ENCODE measurements at regions not wholly inside any gene's neighbourhood (a gene's known extent, or its start where the extent isn't known, plus 50 kb on each side); places are given as distances from the start of the nearest gene placed in this dataset.

DNA sequence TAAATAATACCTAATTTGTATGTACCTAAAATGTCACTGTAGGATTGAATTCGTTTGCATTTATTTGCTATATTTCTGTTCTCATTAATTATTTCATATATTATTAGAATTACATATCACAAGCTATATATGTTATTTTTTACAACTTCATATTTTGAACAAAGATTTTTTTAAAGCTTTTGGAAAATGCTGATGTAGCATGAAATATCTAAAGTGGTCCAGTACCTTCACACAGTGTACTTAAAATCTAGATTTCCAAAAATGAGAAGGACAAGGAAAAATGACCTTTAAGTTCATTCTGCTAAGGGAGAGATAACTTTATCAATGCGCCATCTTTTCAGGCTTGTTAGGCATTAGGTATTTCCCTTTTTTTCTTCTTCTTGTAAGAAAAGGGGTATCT lies 71.8 kb downstream of the LARP7 start:
- peak; percentile 67 for TF ChIP-seq MAFF (IDR thresholded peaks at IDR 0.05; ENCODE audit: low read length)
- TF ChIP-seq SIN3A (IDR thresholded peaks at IDR 0.05; ENCODE audit: borderline replicate concordance in 2 of 2, control insufficient read depth in 1 of 2, low read depth in 2 of 2, low read length in 2 of 2), result no peak
- no peak for TF ChIP-seq RBM14 (IDR thresholded peaks at IDR 0.05; ENCODE audit: borderline replicate concordance, insufficient read depth, low read depth, low read length)
- TF ChIP-seq MAFK (IDR thresholded peaks at IDR 0.05; ENCODE audit: low read length), result peak; percentile 68
- TF ChIP-seq EP400 (IDR thresholded peaks at IDR 0.05), result no peak
- no peak for TF ChIP-seq ARID2 (IDR thresholded peaks at IDR 0.05)
- TF ChIP-seq BMI1 (IDR thresholded peaks at IDR 0.05; ENCODE audit: low read length), result no peak
- no peak for TF ChIP-seq CBX5 (IDR thresholded peaks at IDR 0.05; ENCODE audit: borderline replicate concordance, low read depth)
- no peak for TF ChIP-seq NRF1 (conservative IDR thresholded peaks at IDR 0.05 in 1 of 2, IDR thresholded peaks at IDR 0.05 in 1 of 2)
- no peak for TF ChIP-seq HDAC1 (IDR thresholded peaks at IDR 0.05)
- TF ChIP-seq E2F1 (CRISPR knock-in tag; IDR thresholded peaks at IDR 0.05), result no peak
- TF ChIP-seq ZNF316 (IDR thresholded peaks at IDR 0.05), result peak; percentile 88
- peak; percentile 77 for TF ChIP-seq C11orf30 (IDR thresholded peaks at IDR 0.05; ENCODE audit: low read depth)
- TF ChIP-seq, protein P1, sequence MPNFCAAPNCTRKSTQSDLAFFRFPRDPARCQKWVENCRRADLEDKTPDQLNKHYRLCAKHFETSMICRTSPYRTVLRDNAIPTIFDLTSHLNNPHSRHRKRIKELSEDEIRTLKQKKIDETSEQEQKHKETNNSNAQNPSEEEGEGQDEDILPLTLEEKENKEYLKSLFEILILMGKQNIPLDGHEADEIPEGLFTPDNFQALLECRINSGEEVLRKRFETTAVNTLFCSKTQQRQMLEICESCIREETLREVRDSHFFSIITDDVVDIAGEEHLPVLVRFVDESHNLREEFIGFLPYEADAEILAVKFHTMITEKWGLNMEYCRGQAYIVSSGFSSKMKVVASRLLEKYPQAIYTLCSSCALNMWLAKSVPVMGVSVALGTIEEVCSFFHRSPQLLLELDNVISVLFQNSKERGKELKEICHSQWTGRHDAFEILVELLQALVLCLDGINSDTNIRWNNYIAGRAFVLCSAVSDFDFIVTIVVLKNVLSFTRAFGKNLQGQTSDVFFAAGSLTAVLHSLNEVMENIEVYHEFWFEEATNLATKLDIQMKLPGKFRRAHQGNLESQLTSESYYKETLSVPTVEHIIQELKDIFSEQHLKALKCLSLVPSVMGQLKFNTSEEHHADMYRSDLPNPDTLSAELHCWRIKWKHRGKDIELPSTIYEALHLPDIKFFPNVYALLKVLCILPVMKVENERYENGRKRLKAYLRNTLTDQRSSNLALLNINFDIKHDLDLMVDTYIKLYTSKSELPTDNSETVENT (CRISPR knock-in tag; IDR thresholded peaks at IDR 0.05), result no peak
- no peak for TF ChIP-seq FOSL1 (tag; conservative IDR thresholded peaks at IDR 0.05)
- TF ChIP-seq LCOR (CRISPR knock-in tag; IDR thresholded peaks at IDR 0.05), result no peak
- no peak for TF ChIP-seq ZFP30 (CRISPR knock-in tag; IDR thresholded peaks at IDR 0.05; ENCODE audit: borderline replicate concordance)
- TF ChIP-seq SIN3B (IDR thresholded peaks at IDR 0.05; ENCODE audit: low read depth), result no peak
- peak; percentile 59 for TF ChIP-seq MAFG (tag; conservative IDR thresholded peaks at IDR 0.05)
- no peak overlapping the region for H3K27ac ChIP-seq (ENCODE audit: extremely low read depth, low read depth, low read length)
- FAIRE-seq (no peak), ATAC-seq (no peak), DNase-seq (ENCODE audit: extremely low read depth in 1 of 4, low spot score in 3 of 4) (no peak)
- no peaks in the 10 kb centered on the region for H3K9me1 ChIP-seq (ENCODE audit: control insufficient read depth, insufficient read depth, low read length)
- H3K4me3 ChIP-seq, result no peak overlapping the region
- WGBS (ENCODE audit: insufficient coverage, low coverage, missing lambda C conversion rate), result 0% methylated on average over 2 of the region's 2 CpGs
- H3K9ac ChIP-seq (ENCODE audit: insufficient read depth in 1 of 2, low read depth in 2 of 2, low read length in 2 of 2), result no peak overlapping the region
- no peaks in the 10 kb centered on the region for H3K9me3 ChIP-seq (replicated peaks; ENCODE audit: control insufficient read depth, insufficient read depth, low read depth, low read length)
- BruUV-seq (replicated peaks), result no TSS peak
- POLR2A ChIA-PET, result no interaction called here
- intact Hi-C loops (cut with micrococcal nuclease), result no loop called here
- no peak overlapping the region for H3K4me2 ChIP-seq (ENCODE audit: insufficient read depth, low read length)
- in situ Hi-C loops (cut with MboI), result no loop called here
- H3K36me3 ChIP-seq (ENCODE audit: control insufficient read depth, insufficient read depth, low read length), result no peaks in the 10 kb centered on the region
- H4K20me1 ChIP-seq (replicated peaks; ENCODE audit: control insufficient read depth, insufficient read depth, low read length), result no peaks in the 10 kb centered on the region
- H3K27me3 ChIP-seq (ENCODE audit: control insufficient read depth in 2 of 2, insufficient read depth in 2 of 2, low read length in 2 of 2), result peaks cover 18 to 22% of the 10 kb centered on the region in 2 experiments
- no peak overlapping the region for H2AFZ ChIP-seq (ENCODE audit: low read depth, low read length)
- CTCF ChIA-PET (ENCODE audit: low intra/inter-chr PET ratio), result no interaction called here
- peaks cover 0 to 8% of the 10 kb centered on the region in 2 experiments; a peak in 2 of 5 replicates for H3K4me1 ChIP-seq (replicated peaks in 1 of 2; ENCODE audit: control insufficient read depth in 2 of 2, insufficient read depth in 2 of 2, low read length in 2 of 2)
- no peaks in the 10 kb centered on the region for H3K79me2 ChIP-seq (ENCODE audit: control insufficient read depth, insufficient read depth, low read length)
